ENCODE measurements at regions not wholly inside any gene's neighbourhood (a gene's known extent, or its start where the extent isn't known, plus 50 kb on each side); places are given as distances from the start of the nearest gene placed in this dataset.
"Not testable (repeated sequence)": the region's sequence is repeated elsewhere in the genome, so short reads cannot be mapped to it uniquely, and the experiment has no call there.

DNA sequence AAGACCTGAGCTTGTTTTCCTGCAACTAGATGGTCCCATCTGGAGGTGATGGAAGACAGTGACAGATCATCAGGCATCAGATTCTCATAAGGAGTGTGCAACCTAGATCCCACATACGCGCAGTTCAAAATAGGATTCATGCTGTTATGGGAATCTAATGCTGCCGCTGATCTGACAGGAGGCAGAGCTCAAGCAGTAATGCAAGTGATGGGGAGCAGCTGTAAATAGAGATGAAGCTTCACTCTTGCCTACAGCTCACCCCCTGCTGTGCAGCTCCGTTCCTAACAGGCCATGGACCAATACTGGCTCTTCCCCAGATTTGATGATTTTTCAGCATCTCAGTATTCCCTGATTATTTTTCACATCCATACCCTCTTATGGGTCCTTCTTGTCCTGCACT, 208.4 kb upstream of the RXFP2 start:
- Histone ChIP-seq H3K27me3 (ENCODE audit: insufficient read depth, insufficient read length) (no peaks in the 10 kb centered on the region), H3K36me3 (ENCODE audit: insufficient read depth, insufficient read length, low read length) (no peaks in the 10 kb centered on the region), H3K9me3 (ENCODE audit: insufficient read depth, low read length) (no peaks in the 10 kb centered on the region), H3K4me3 (ENCODE audit: insufficient read length, low read depth) (no peak overlapping the region), H3K4me1 (ENCODE audit: insufficient read depth, insufficient read length) (no peaks in the 10 kb centered on the region), H3K9ac (ENCODE audit: insufficient read length, low read depth) (no peak overlapping the region)
- no peak for DNase-seq (ENCODE audit: low read depth, low spot score)
- TF ChIP-seq YY1 (IDR thresholded peaks at IDR 0.05; ENCODE audit: insufficient read depth, insufficient read length), result no peak
- no peak for TF ChIP-seq SUZ12 (IDR thresholded peaks at IDR 0.05; ENCODE audit: extremely low read depth, insufficient read depth, insufficient read length)
- TF ChIP-seq ZNF274 (IDR thresholded peaks at IDR 0.05; ENCODE audit: low read depth, low read length), result no peak

DNA sequence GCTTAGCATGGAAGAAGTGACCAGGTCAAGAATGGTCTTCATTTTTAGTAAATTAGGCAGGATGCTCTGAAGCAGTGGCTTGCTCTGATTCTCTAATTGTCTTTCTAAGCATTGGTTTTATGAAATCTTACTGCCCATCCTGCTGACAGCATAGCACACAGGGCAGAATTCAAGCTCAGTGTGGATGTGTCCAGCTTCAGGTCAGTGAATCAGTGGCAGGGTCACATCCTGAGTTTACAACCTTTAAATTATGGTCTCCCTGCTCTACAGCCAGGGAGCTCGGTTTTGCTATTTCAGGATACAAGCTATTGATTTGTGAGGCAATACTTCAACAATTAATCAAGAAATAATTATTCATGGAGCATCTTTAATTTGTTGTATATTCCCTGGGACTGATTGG, 202.3 kb upstream of the RXFP2 start:
- no peak for DNase-seq (ENCODE audit: low read depth, low spot score)
- Histone ChIP-seq H3K36me3 (ENCODE audit: insufficient read depth, insufficient read length, low read length) (no peaks in the 10 kb centered on the region), H3K4me3 (ENCODE audit: insufficient read length, low read depth) (no peak overlapping the region), H3K9me3 (ENCODE audit: insufficient read depth, low read length) (no peaks in the 10 kb centered on the region), H3K4me1 (ENCODE audit: insufficient read depth, insufficient read length) (no peaks in the 10 kb centered on the region), H3K9ac (ENCODE audit: insufficient read length, low read depth) (no peak overlapping the region), H3K27me3 (ENCODE audit: insufficient read depth, insufficient read length) (no peaks in the 10 kb centered on the region)
- TF ChIP-seq ZNF274 (IDR thresholded peaks at IDR 0.05; ENCODE audit: low read depth, low read length), result no peak
- TF ChIP-seq YY1 (IDR thresholded peaks at IDR 0.05; ENCODE audit: insufficient read depth, insufficient read length), result no peak

DNA sequence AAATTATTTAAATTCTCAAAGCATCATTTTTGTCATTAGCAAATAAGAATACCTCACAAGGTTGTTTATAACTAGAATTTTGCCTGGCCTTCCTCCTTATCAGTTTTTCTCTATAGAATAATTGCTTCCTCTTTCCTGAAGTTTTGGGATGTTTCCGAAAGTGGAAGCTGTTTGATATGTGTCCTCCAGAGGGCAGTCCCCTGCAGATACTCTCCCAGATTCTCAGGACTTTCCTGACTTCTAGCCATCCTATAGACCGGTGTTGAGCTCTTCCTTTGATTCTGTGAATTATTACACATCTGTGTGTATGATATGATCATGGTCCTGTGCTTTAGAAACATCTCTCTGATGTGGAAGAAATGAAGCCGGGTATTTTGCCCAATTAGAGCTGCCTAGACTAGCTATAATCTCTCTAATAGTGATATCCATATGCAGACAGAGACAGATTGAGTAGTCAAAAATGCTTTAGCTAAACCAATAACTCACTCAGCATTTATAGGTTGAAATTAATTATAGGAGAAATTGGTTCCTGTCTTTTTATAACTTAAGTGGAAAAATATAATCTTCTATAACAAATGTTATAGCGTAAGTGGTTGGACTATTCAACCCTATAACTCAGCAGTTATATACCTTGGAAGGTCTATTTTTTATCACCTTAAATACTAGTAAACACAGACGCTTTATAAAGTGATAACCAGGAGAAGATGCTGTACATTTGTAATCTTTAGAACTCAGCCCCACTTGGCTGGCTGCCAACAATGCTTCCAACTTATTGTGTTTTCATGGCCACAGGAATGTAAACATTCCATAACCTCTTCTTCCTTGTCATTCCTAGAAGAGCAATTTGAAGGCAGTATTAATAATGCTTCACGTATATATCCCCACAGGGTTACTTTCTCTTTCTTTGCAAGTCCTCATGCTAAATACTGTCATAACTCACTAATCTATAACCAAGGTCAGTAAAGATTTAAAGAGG, 201.0 kb upstream of the RXFP2 start:
- Histone ChIP-seq H3K4me1 (ENCODE audit: insufficient read depth, insufficient read length) (no peaks in the 10 kb centered on the region), H3K27me3 (ENCODE audit: insufficient read depth, insufficient read length) (no peaks in the 10 kb centered on the region), H3K9ac (ENCODE audit: insufficient read length, low read depth) (no peak overlapping the region), H3K9me3 (ENCODE audit: insufficient read depth, low read length) (no peaks in the 10 kb centered on the region), H3K4me3 (ENCODE audit: insufficient read length, low read depth) (no peak overlapping the region), H3K36me3 (ENCODE audit: insufficient read depth, insufficient read length, low read length) (no peaks in the 10 kb centered on the region)
- peak; percentile 15 for DNase-seq (ENCODE audit: low read depth, low spot score)
- TF ChIP-seq YY1 (IDR thresholded peaks at IDR 0.05; ENCODE audit: insufficient read depth, insufficient read length) (no peak), SUZ12 (IDR thresholded peaks at IDR 0.05; ENCODE audit: extremely low read depth, insufficient read depth, insufficient read length) (no peak), ZNF274 (IDR thresholded peaks at IDR 0.05; ENCODE audit: low read depth, low read length) (no peak)

DNA sequence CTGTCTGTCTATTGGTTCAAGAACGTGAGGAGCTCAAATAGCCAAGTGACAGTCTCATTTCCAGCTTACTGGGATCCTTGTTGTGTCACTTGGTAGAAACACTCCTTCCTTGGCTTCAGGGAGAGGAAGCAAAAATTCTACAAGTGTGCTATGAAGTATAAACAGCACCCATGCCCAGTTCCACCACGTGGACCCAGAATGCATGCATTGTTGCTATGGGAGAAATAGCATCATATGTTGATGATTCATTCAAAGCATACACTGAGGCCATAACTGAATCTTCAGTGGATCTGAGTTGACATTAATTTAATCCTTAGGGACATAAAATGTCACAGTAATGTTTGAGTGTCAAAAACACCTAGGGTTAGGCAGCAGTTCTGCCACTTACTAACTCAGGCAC, 199.0 kb upstream of the RXFP2 start:
- no peaks in the 10 kb centered on the region for H3K9me3 ChIP-seq (ENCODE audit: insufficient read depth, low read length)
- H3K4me3 ChIP-seq (ENCODE audit: insufficient read length, low read depth), result no peak overlapping the region
- H3K9ac ChIP-seq (ENCODE audit: insufficient read length, low read depth), result no peak overlapping the region
- no peaks in the 10 kb centered on the region for H3K36me3 ChIP-seq (ENCODE audit: insufficient read depth, insufficient read length, low read length)
- no peak for DNase-seq (ENCODE audit: low read depth, low spot score)
- TF ChIP-seq ZNF274 (IDR thresholded peaks at IDR 0.05; ENCODE audit: low read depth, low read length) (no peak), YY1 (IDR thresholded peaks at IDR 0.05; ENCODE audit: insufficient read depth, insufficient read length) (no peak), SUZ12 (IDR thresholded peaks at IDR 0.05; ENCODE audit: extremely low read depth, insufficient read depth, insufficient read length) (no peak)
- no peaks in the 10 kb centered on the region for H3K27me3 ChIP-seq (ENCODE audit: insufficient read depth, insufficient read length)
- no peaks in the 10 kb centered on the region for H3K4me1 ChIP-seq (ENCODE audit: insufficient read depth, insufficient read length)

DNA sequence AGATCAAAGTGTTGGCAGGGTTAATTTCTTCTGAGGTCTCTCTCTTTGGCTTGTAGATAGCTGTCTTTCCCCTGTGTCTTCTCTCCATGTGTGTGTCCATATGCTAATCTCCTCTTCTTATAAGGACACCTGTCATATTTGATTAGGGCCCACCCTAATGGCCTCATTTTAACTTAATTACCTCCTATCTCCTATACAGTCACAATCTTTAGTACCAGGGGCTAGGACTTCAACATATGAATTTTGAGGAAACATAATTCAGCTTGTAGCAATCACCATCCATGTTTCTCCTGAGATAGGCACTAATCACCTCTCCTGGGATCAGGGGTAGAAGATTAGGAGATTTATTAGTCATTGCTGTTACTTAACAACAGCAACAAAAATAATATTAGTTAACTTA, 196.1 kb upstream of the RXFP2 start:
- DNase-seq (ENCODE audit: low read depth, low spot score), result no peak
- Histone ChIP-seq H3K36me3 (ENCODE audit: insufficient read depth, insufficient read length, low read length) (no peaks in the 10 kb centered on the region), H3K27me3 (ENCODE audit: insufficient read depth, insufficient read length) (no peaks in the 10 kb centered on the region), H3K9me3 (ENCODE audit: insufficient read depth, low read length) (no peaks in the 10 kb centered on the region), H3K4me1 (ENCODE audit: insufficient read depth, insufficient read length) (no peaks in the 10 kb centered on the region), H3K9ac (ENCODE audit: insufficient read length, low read depth) (no peak overlapping the region), H3K4me3 (ENCODE audit: insufficient read length, low read depth) (no peak overlapping the region)
- TF ChIP-seq SUZ12 (IDR thresholded peaks at IDR 0.05; ENCODE audit: extremely low read depth, insufficient read depth, insufficient read length), result no peak
- no peak for TF ChIP-seq YY1 (IDR thresholded peaks at IDR 0.05; ENCODE audit: insufficient read depth, insufficient read length)
- TF ChIP-seq ZNF274 (IDR thresholded peaks at IDR 0.05; ENCODE audit: low read depth, low read length), result no peak

DNA sequence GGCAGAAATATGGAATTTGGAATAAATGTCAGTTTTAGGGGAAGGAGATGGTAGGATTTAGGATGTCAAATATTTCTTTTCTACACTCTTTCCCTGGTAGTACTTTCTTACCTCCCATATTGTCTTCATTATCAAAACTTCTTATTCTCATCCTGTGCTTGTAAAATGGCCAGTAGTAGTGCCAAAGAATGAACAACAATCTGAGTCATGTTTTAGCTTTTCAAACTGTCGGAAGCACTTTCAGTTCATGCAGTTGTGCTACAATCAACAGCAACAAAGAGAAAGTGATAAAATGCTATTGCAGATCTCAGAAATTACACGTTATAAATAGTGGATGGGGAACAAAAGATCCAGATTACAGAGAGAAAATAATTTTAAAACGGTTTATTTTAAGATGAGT, 193.7 kb upstream of the RXFP2 start:
- TF ChIP-seq ZNF274 (IDR thresholded peaks at IDR 0.05; ENCODE audit: low read depth, low read length) (no peak), YY1 (IDR thresholded peaks at IDR 0.05; ENCODE audit: insufficient read depth, insufficient read length) (no peak), SUZ12 (IDR thresholded peaks at IDR 0.05; ENCODE audit: extremely low read depth, insufficient read depth, insufficient read length) (no peak)
- H3K9ac ChIP-seq (ENCODE audit: insufficient read length, low read depth), result no peak overlapping the region
- no peaks in the 10 kb centered on the region for H3K27me3 ChIP-seq (ENCODE audit: insufficient read depth, insufficient read length)
- no peaks in the 10 kb centered on the region for H3K36me3 ChIP-seq (ENCODE audit: insufficient read depth, insufficient read length, low read length)
- no peak overlapping the region for H3K4me3 ChIP-seq (ENCODE audit: insufficient read length, low read depth)
- DNase-seq (ENCODE audit: low read depth, low spot score), result no peak
- no peaks in the 10 kb centered on the region for H3K4me1 ChIP-seq (ENCODE audit: insufficient read depth, insufficient read length)
- H3K9me3 ChIP-seq (ENCODE audit: insufficient read depth, low read length), result no peaks in the 10 kb centered on the region

DNA sequence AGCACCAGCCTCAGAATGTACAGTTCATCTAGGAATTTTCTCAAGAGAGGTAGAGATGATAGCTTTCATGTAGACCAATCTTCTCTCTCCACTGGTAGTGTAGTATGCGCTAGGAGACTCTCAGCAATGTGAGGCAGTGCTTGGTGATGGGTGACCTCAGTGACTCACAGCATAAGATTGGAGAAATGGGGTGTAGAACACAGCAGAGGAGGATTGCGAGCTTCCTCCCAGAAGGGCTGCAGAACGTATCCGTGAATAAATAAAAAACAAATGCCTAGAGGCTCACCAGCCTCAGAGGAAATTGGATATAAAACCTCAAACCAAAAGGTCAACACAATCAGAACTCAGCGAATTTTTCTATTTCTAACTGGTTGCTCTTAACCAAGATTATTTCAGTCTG, 182.9 kb upstream of the RXFP2 start:
- no peaks in the 10 kb centered on the region for H3K27me3 ChIP-seq (ENCODE audit: insufficient read depth, insufficient read length)
- H3K9me3 ChIP-seq (ENCODE audit: insufficient read depth, low read length), result no peaks in the 10 kb centered on the region
- no peaks in the 10 kb centered on the region for H3K36me3 ChIP-seq (ENCODE audit: insufficient read depth, insufficient read length, low read length)
- no peaks in the 10 kb centered on the region for H3K4me1 ChIP-seq (ENCODE audit: insufficient read depth, insufficient read length)
- no peak for DNase-seq (ENCODE audit: low read depth, low spot score)
- no peak overlapping the region for H3K4me3 ChIP-seq (ENCODE audit: insufficient read length, low read depth)
- no peak overlapping the region for H3K9ac ChIP-seq (ENCODE audit: insufficient read length, low read depth)
- TF ChIP-seq SUZ12 (IDR thresholded peaks at IDR 0.05; ENCODE audit: extremely low read depth, insufficient read depth, insufficient read length), result no peak
- TF ChIP-seq ZNF274 (IDR thresholded peaks at IDR 0.05; ENCODE audit: low read depth, low read length), result no peak
- no peak for TF ChIP-seq YY1 (IDR thresholded peaks at IDR 0.05; ENCODE audit: insufficient read depth, insufficient read length)

DNA sequence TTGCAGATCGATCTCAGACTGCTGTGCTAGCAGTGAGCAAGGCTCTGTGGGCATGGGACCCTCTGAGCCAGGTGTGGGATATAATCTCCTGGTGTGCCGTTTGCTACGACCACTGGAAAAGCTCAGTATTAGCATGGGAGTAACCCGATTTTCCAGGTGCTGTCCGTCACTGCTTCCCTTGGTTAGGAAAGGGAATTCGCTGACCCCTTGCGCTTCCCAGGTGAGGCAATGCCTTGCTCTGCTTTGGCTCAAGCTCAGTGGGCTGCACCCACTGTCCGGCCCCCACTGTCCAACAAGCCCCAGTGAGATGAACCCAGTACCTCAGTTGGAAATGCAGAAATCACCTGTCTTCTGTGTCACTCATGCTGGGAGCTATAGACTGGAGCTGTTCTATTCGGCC, 155.1 kb upstream of the RXFP2 start:
- H3K4me1 ChIP-seq (ENCODE audit: insufficient read depth, insufficient read length); H3K27me3 ChIP-seq (ENCODE audit: insufficient read depth, insufficient read length); H3K4me3 ChIP-seq (ENCODE audit: insufficient read length, low read depth); DNase-seq (ENCODE audit: low read depth, low spot score); H3K36me3 ChIP-seq (ENCODE audit: insufficient read depth, insufficient read length, low read length); H3K9ac ChIP-seq (ENCODE audit: insufficient read length, low read depth); H3K9me3 ChIP-seq (ENCODE audit: insufficient read depth, low read length): not testable (repeated sequence)
